ENCODE measurements at regions not wholly inside any gene's neighbourhood (a gene's known extent, or its start where the extent isn't known, plus 50 kb on each side); places are given as distances from the start of the nearest gene placed in this dataset.

GRCh38 chr13:91042870-91043269, 304.6 kb upstream of the MIR17HG start:
- TF ChIP-seq CTCF (IDR thresholded peaks at IDR 0.05) (no peak), POLR2A (IDR thresholded peaks at IDR 0.05) (no peak)

Measured in esophagus squamous epithelium (tissue), 4 donors.